ENCODE measurements at regions not wholly inside any gene's neighbourhood (a gene's known extent, or its start where the extent isn't known, plus 50 kb on each side); places are given as distances from the start of the nearest gene placed in this dataset.
A peak's percentile ranks its signal among the peaks of the same experiment; 100 is the strongest.
"Not testable (repeated sequence)": the region's sequence is repeated elsewhere in the genome, so short reads cannot be mapped to it uniquely, and the experiment has no call there.

GRCh38 chr13:37179645-37180044 lies 74.2 kb upstream of the CSNK1A1L start:
- H3K27ac ChIP-seq (ENCODE audit: low read depth, low read length) = no peak overlapping the region
- H3K27me3 ChIP-seq (ENCODE audit: control insufficient read depth, insufficient read depth, low read length) = no peaks in the 10 kb centered on the region
- no peaks in the 10 kb centered on the region for H3K9me3 ChIP-seq (ENCODE audit: control insufficient read depth, insufficient read depth, low read length)
- POLR2A ChIA-PET = no interaction called here
- H3K4me3 ChIP-seq (ENCODE audit: low read depth, low read length) = no peak overlapping the region
- TF ChIP-seq, protein P1, sequence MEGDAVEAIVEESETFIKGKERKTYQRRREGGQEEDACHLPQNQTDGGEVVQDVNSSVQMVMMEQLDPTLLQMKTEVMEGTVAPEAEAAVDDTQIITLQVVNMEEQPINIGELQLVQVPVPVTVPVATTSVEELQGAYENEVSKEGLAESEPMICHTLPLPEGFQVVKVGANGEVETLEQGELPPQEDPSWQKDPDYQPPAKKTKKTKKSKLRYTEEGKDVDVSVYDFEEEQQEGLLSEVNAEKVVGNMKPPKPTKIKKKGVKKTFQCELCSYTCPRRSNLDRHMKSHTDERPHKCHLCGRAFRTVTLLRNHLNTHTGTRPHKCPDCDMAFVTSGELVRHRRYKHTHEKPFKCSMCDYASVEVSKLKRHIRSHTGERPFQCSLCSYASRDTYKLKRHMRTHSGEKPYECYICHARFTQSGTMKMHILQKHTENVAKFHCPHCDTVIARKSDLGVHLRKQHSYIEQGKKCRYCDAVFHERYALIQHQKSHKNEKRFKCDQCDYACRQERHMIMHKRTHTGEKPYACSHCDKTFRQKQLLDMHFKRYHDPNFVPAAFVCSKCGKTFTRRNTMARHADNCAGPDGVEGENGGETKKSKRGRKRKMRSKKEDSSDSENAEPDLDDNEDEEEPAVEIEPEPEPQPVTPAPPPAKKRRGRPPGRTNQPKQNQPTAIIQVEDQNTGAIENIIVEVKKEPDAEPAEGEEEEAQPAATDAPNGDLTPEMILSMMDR (IDR thresholded peaks at IDR 0.05; ENCODE audit: low read depth, low read length) = no peak
- CTCF ChIA-PET = no interaction called here
- DNase-seq (ENCODE audit: low read depth, low spot score) = no peak

- Histone ChIP-seq H3K9me3 (ENCODE audit: control insufficient read depth, insufficient read depth, low read length) (no peaks in the 10 kb centered on the region), H3K27me3 (ENCODE audit: control insufficient read depth, insufficient read depth, low read length) (no peaks in the 10 kb centered on the region), H3K4me3 (ENCODE audit: low read depth, low read length) (no peak overlapping the region), H3K27ac (ENCODE audit: low read depth, low read length) (no peak overlapping the region)
- CTCF ChIA-PET = no interaction called here
- no peak for DNase-seq (ENCODE audit: low read depth, low spot score)
- POLR2A ChIA-PET = interaction anchor here (0.6 kb wide), 1 partner anchor 31 kb away, joined by 3 read pairs; no protein-coding TSS in a partner anchor
- TF ChIP-seq, protein P1 (IDR thresholded peaks at IDR 0.05; ENCODE audit: low read depth, low read length) = no peak
Measured at GRCh38 chr13:37177125-37177524, 71.7 kb upstream of the CSNK1A1L start.

- Histone ChIP-seq H3K9me3 (ENCODE audit: control insufficient read depth, insufficient read depth, low read length) (no peaks in the 10 kb centered on the region), H3K27me3 (ENCODE audit: control insufficient read depth, insufficient read depth, low read length) (no peaks in the 10 kb centered on the region), H3K27ac (ENCODE audit: low read depth, low read length) (peak overlapping the region; percentile 0), H3K4me3 (ENCODE audit: low read depth, low read length) (no peak overlapping the region)
- DNase-seq (ENCODE audit: low read depth, low spot score) = peak; percentile 55
- POLR2A ChIA-PET = no interaction called here
- CTCF ChIA-PET = no interaction called here
- TF ChIP-seq, protein P1 (IDR thresholded peaks at IDR 0.05; ENCODE audit: low read depth, low read length) = no peak
Measured at GRCh38 chr13:37175996-37176395, 70.5 kb upstream of the CSNK1A1L start.

- CTCF ChIA-PET = interaction anchor here (1.4 kb wide), 1 partner anchor 430 kb away, joined by 5 read pairs; no protein-coding TSS in a partner anchor
- H3K27ac ChIP-seq (ENCODE audit: low read depth, low read length) = no peak overlapping the region
Measured at GRCh38 chr13:37173214-37173613, 67.8 kb upstream of the CSNK1A1L start.

DNA sequence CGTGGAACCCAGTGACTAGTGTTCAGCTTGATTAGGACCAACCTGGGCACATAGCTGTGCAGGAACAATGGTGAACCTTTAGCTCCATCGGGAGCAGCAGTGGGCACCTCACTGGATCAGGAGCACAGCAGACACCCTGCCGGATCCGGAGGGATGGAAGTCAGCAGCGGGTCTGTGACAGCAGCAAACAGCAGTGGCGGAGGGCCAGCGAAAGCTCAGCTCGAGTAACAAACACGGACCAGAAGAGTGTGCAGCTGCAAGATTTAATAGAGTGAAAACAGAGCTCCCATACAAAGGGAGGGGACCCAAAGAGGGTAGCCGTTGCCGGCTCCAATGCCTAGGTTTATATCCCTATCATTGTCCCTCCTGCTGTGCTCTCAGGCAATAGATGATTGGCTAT lies 66.8 kb upstream of the CSNK1A1L start:
- POLR2A ChIA-PET; DNase-seq (ENCODE audit: low read depth, low spot score): not testable (repeated sequence)

More at GRCh38 chr13:37173214-37173613, 67.8 kb upstream of the CSNK1A1L start:
- POLR2A ChIA-PET = interaction anchor here (0.7 kb wide), 1 partner anchor 544 kb away, joined by 3 read pairs; no protein-coding TSS in a partner anchor
- peak; percentile 69 for DNase-seq (ENCODE audit: low read depth, low spot score)
- no peak overlapping the region for H3K4me3 ChIP-seq (ENCODE audit: low read depth, low read length)
- no peaks in the 10 kb centered on the region for H3K9me3 ChIP-seq (ENCODE audit: control insufficient read depth, insufficient read depth, low read length)
- H3K27me3 ChIP-seq (ENCODE audit: control insufficient read depth, insufficient read depth, low read length) = no peaks in the 10 kb centered on the region
- TF ChIP-seq, protein P1 (IDR thresholded peaks at IDR 0.05; ENCODE audit: low read depth, low read length) = peak; percentile 40

DNA sequence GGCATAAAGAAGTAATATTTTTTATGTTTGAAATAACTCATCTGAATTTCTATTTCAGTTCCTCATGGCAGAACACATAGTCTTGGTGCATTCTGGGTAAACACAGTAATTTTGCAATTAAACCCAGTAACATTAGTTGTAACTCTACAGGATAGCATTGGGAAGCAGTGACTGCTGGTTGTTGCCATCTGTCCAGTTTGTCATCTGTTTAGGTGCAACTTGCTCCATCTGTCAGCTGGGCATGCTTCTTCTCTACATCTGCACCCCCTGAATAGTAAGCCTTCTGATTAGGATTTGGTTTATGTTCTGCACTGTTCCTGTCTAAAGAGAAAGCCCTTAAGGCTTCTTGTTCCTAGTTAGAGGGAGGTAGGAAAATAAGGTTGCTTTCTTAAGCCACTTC lies 63.5 kb upstream of the CSNK1A1L start:
- Histone ChIP-seq H3K4me3 (ENCODE audit: low read depth, low read length) (no peak overlapping the region), H3K27ac (ENCODE audit: low read depth, low read length) (no peak overlapping the region), H3K9me3 (ENCODE audit: control insufficient read depth, insufficient read depth, low read length) (no peaks in the 10 kb centered on the region), H3K27me3 (ENCODE audit: control insufficient read depth, insufficient read depth, low read length) (no peaks in the 10 kb centered on the region)
- TF ChIP-seq, protein P1 (IDR thresholded peaks at IDR 0.05; ENCODE audit: low read depth, low read length) = no peak
- ChIA-PET CTCF (no interaction called here), POLR2A (no interaction called here)
- DNase-seq (ENCODE audit: low read depth, low spot score) = no peak

More for the DNA sequence above, 66.8 kb upstream of the CSNK1A1L start:
- H3K4me3 ChIP-seq (ENCODE audit: low read depth, low read length); H3K27me3 ChIP-seq (ENCODE audit: control insufficient read depth, insufficient read depth, low read length); CTCF ChIA-PET; H3K9me3 ChIP-seq (ENCODE audit: control insufficient read depth, insufficient read depth, low read length); H3K27ac ChIP-seq (ENCODE audit: low read depth, low read length): not testable (repeated sequence)
